NT2/D1 (cell line): ENCODE measurements at regions not wholly inside any gene's neighbourhood (a gene's known extent, or its start where the extent isn't known, plus 50 kb on each side); places are given as distances from the start of the nearest gene placed in this dataset.

Source experiments
- YY1 ChIP-seq: IDR thresholded peaks from 2 replicates; pipeline ENCODE4 v1.6.1; 2011; ENCODE audit not compliant: insufficient read length, insufficient read depth
- ZNF274 ChIP-seq: IDR thresholded peaks from 2 replicates; pipeline ENCODE4 v1.6.1; 2011; ENCODE audit warnings: mild to moderate bottlenecking, low read depth, low read length

GRCh38 chr2:150931451-150931850 is 330.2 kb downstream of the RBM43 start:
- no peak for TF ChIP-seq YY1
- no peak for TF ChIP-seq ZNF274
